CD4-positive, alpha-beta T cell (primary cell): ENCODE measurements at regions not wholly inside any gene's neighbourhood (a gene's known extent, or its start where the extent isn't known, plus 50 kb on each side); places are given as distances from the start of the nearest gene placed in this dataset.
A peak's percentile ranks its signal among the peaks of the same experiment; 100 is the strongest.

Experiments
- ATAC-seq: fragments of 200-7000 bp; cut with Tn5 transposase; one replicate; pipeline ENCODE4 v1.10.0; 2022; ENCODE audit warnings: mild to moderate bottlenecking; ENCODE audit not compliant: poor library complexity
- CTCF ChIA-PET: fragments of 350-600 bp; sonication (Branson Sonifier 250); formaldehyde crosslinking; loops from one replicate; lab custom pipeline; 2021; ENCODE audit warnings: antibody characterized with exemption, inconsistent platforms; lab: Charles Lee
- POLR2A ChIA-PET: fragments of 350-600 bp; sonication (Branson Sonifier 250); formaldehyde crosslinking; loops from one replicate; lab custom pipeline; 2021; ENCODE audit warnings: antibody characterized with exemption, inconsistent platforms; lab: Charles Lee
- DNase-seq, 14 experiments: peaks; one replicate each; pipeline ENCODE4 v3.0.0-alpha.2; 2013 to 2020; ENCODE audit warnings: mixed read lengths in 2 of 14
- H3K27ac ChIP-seq, 2 donors: one replicate each; pipeline versions ENCODE4 v1.5.1 to v1.7.0; 2013; ENCODE audit warnings: low read length in 2 of 2, low read depth in 1 of 2, mild to moderate bottlenecking in 1 of 2
- H3K27me3 ChIP-seq, 2 experiments: 1 replicate in 1 of 2; 2 replicates in 1 of 2; pipeline versions ENCODE4 v1.6.1 to v1.7.0; 2013; ENCODE audit warnings: low read length in 2 of 2, control low read depth in 1 of 2, mild to moderate bottlenecking in 1 of 2, moderate library complexity in 1 of 2; ENCODE audit not compliant: insufficient read depth in 2 of 2, control insufficient read depth in 1 of 2
- H3K36me3 ChIP-seq: one replicate; pipeline ENCODE4 v1.6.1; 2013; ENCODE audit warnings: low read length, control low read depth; ENCODE audit not compliant: insufficient read depth
- H3K4me1 ChIP-seq: one replicate; pipeline ENCODE4 v1.6.1; 2013; ENCODE audit warnings: low read length, control low read depth; ENCODE audit not compliant: insufficient read depth
- H3K4me3 ChIP-seq: one replicate; pipeline ENCODE4 v1.5.1; 2013; ENCODE audit warnings: mild to moderate bottlenecking, low read length, moderate library complexity
- H3K9me3 ChIP-seq, 2 experiments: 1 replicate in 1 of 2; 2 replicates in 1 of 2; pipeline versions ENCODE4 v1.6.1 to v1.7.0; 2013; ENCODE audit warnings: low read length in 2 of 2, mild to moderate bottlenecking in 2 of 2, control low read depth in 1 of 2, moderate library complexity in 1 of 2; ENCODE audit not compliant: control insufficient read depth in 1 of 2, insufficient read depth in 1 of 2
- H3K27ac Mint-ChIP-seq: one replicate; pipeline ENCODE4 v1.8.0; 2020; ENCODE audit warnings: mixed read lengths
- H3K27me3 Mint-ChIP-seq: one replicate; pipeline ENCODE4 v1.8.0; 2021; ENCODE audit warnings: mixed read lengths
- H3K36me3 Mint-ChIP-seq: one replicate; pipeline ENCODE4 v1.8.0; 2021; ENCODE audit warnings: low read depth, mixed read lengths
- H3K4me1 Mint-ChIP-seq: one replicate; pipeline ENCODE4 v1.8.0; 2021; ENCODE audit warnings: low read depth, mixed read lengths
- H3K4me3 Mint-ChIP-seq: one replicate; pipeline ENCODE4 v1.8.0; 2020; ENCODE audit warnings: mild to moderate bottlenecking, mixed read lengths
- H3K9me3 Mint-ChIP-seq: one replicate; pipeline ENCODE4 v1.8.0; 2020; ENCODE audit warnings: mixed read lengths
- intact Hi-C, 2 experiments: fragments of 100-400 bp; cut with DNase I in 1 of 2; cut with micrococcal nuclease in 1 of 2; formaldehyde crosslinking; loops; one replicate each; pipeline versions ENCODE4 v1.15.1 to v1.9.0; 2023 to 2025; cut with DNase I, micrococcal nuclease
- TF ChIP-seq, protein P1 (sequence below): fragments of 200-600 bp; IDR thresholded peaks from one replicate; pipeline ENCODE4 v1.8.0; 2022; ENCODE audit warnings: antibody characterized with exemption, mild to moderate bottlenecking

DNA sequence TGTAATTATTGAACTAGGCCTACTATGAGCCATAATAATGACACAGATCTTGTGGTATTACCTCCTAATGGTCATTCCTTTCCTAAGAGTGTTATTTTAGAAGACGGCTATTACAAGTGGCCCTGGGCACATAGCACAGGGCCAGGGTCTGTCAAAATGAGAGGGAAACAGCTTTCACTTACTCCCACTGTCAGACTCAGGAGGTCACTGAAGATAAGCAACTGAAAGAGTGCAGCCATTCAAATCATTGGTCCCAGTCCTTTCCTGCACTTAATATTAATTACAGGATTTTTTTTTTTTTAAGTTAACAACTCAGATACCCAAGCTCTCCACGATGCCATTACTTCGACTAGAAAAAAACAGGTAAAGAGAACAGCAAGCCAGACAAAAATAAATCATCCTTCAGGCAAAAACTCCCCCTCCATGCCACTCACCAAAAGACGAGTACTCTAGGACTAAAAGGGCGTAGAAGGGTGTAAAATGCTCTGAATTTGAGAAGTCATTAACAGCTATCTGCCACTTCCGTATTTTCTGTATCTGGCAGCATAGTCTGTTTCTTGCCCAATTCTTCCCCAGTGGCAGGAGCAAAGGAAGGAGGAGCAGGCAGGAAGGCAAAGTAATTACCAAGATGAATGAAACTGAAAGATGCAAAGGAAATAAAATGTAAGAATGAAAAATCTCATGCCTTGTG, 87.4 kb downstream of the ZNF608 start:
- no peaks in the 10 kb centered on the region for H3K9me3 ChIP-seq
- Mint-ChIP-seq H3K27ac (no peak overlapping the region), H3K4me3 (no peak overlapping the region), H3K9me3 (no peaks in the 10 kb centered on the region), H3K36me3 (no peaks in the 10 kb centered on the region), H3K27me3 (peaks cover 55% of the 10 kb centered on the region), H3K4me1 (no peaks in the 10 kb centered on the region)
- no peak overlapping the region for H3K4me3 ChIP-seq
- H3K27me3 ChIP-seq: peaks cover 13 to 23% of the 10 kb centered on the region in 2 experiments
- H3K4me1 ChIP-seq: no peaks in the 10 kb centered on the region
- ChIA-PET CTCF (no interaction called here), POLR2A (no interaction called here)
- intact Hi-C loops: no loop called here
- H3K27ac ChIP-seq: no peak overlapping the region
- TF ChIP-seq, protein P1, sequence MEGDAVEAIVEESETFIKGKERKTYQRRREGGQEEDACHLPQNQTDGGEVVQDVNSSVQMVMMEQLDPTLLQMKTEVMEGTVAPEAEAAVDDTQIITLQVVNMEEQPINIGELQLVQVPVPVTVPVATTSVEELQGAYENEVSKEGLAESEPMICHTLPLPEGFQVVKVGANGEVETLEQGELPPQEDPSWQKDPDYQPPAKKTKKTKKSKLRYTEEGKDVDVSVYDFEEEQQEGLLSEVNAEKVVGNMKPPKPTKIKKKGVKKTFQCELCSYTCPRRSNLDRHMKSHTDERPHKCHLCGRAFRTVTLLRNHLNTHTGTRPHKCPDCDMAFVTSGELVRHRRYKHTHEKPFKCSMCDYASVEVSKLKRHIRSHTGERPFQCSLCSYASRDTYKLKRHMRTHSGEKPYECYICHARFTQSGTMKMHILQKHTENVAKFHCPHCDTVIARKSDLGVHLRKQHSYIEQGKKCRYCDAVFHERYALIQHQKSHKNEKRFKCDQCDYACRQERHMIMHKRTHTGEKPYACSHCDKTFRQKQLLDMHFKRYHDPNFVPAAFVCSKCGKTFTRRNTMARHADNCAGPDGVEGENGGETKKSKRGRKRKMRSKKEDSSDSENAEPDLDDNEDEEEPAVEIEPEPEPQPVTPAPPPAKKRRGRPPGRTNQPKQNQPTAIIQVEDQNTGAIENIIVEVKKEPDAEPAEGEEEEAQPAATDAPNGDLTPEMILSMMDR: no peak
- no peaks in the 10 kb centered on the region for H3K36me3 ChIP-seq
- ATAC-seq (no peak), DNase-seq (peak in 2 of 14 experiments; percentile 15 to 19)

GRCh38 chr5:124655921-124656511, 90.4 kb downstream of the ZNF608 start:
- Histone ChIP-seq H3K27ac (no peak overlapping the region), H3K36me3 (no peaks in the 10 kb centered on the region), H3K27me3 (peaks cover 42 to 51% of the 10 kb centered on the region in 2 experiments), H3K4me3 (no peak overlapping the region), H3K9me3 (peaks cover 0 to 6% of the 10 kb centered on the region in 2 experiments), H3K4me1 (peaks cover 13% of the 10 kb centered on the region)
- TF ChIP-seq, protein P1: no peak
- no peak for DNase-seq
- ChIA-PET CTCF (no interaction called here), POLR2A (no interaction called here)
- intact Hi-C loops: no loop called here
- no peak overlapping the region for H3K27ac Mint-ChIP-seq
- peaks cover 12% of the 10 kb centered on the region for H3K4me1 Mint-ChIP-seq
- peaks cover 33% of the 10 kb centered on the region for H3K27me3 Mint-ChIP-seq
- no peak for ATAC-seq
- no peaks in the 10 kb centered on the region for H3K36me3 Mint-ChIP-seq
- H3K4me3 Mint-ChIP-seq: no peak overlapping the region
- no peaks in the 10 kb centered on the region for H3K9me3 Mint-ChIP-seq

DNA sequence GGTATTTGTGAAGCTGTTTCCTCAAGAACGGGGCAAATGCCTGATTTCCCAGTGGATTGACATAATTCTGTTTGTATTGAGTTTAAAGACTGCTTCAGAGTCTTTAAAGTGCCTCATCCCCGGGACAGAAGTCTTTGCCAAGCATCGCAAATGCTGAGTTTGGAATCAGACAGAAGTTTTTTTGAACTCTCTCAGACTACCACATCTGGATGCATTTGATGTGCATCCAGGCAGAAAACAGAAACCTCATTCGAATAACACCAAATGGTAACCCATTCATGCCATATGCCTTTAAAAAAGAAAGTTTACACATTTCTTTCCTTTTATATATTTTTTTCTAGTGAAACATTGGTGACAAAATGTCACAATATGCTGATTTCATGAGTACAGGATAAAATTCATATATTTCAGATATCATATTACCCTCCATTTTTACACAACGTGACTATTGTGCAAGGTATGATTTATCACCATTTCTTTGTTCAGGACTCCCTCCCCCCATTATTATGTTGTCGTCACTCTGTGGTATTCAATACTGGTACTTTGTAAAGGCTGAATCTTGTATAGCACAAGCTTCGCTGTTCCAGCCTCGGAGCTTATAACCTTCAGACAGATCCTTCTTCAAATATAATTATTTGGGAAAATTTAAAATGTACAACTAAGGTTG, 91.1 kb downstream of the ZNF608 start:
- H3K36me3 Mint-ChIP-seq: no peaks in the 10 kb centered on the region
- H3K27me3 ChIP-seq: peaks cover 43 to 57% of the 10 kb centered on the region in 2 experiments
- H3K4me1 ChIP-seq: peaks cover 13% of the 10 kb centered on the region
- peaks cover 0 to 6% of the 10 kb centered on the region in 2 experiments for H3K9me3 ChIP-seq
- no peak overlapping the region for H3K4me3 Mint-ChIP-seq
- CTCF ChIA-PET: no interaction called here
- DNase-seq: no peak
- intact Hi-C loops: no loop called here
- POLR2A ChIA-PET: no interaction called here
- H3K36me3 ChIP-seq: no peaks in the 10 kb centered on the region
- H3K4me3 ChIP-seq: no peak overlapping the region
- no peaks in the 10 kb centered on the region for H3K9me3 Mint-ChIP-seq
- H3K27ac ChIP-seq: no peak overlapping the region
- H3K27ac Mint-ChIP-seq: no peak overlapping the region
- peaks cover 27% of the 10 kb centered on the region for H3K27me3 Mint-ChIP-seq
- peaks cover 17% of the 10 kb centered on the region for H3K4me1 Mint-ChIP-seq
- TF ChIP-seq, protein P1: no peak
- no peak for ATAC-seq
